Head of caudate nucleus (tissue), 42 donors: ENCODE measurements at regions not wholly inside any gene's neighbourhood (a gene's known extent, or its start where the extent isn't known, plus 50 kb on each side); places are given as distances from the start of the nearest gene placed in this dataset.

Source experiments
- DNase-seq, 42 donors: peaks; one replicate each; pipeline versions ENCODE4 v3.0.0 to v3.0.0-alpha.2; 2020 to 2021; ENCODE audit warnings: mixed read lengths in 7 of 42
- intact Hi-C: fragments of 100-400 bp; cut with DNase I; formaldehyde crosslinking; loops from one replicate; pipeline ENCODE4 v1.15.0; 2022

GRCh38 chr14:104385111-104385510 lies 194.5 kb upstream of the C14orf180 start:
- DNase-seq: no peak
- intact Hi-C loops: no loop called here

GRCh38 chr14:104385531-104386101 lies 193.9 kb upstream of the C14orf180 start:
- intact Hi-C loops: no loop called here
- peak in 9 of 42 donors; percentile 2 to 40 (median 8) for DNase-seq

- peak in 9 of 42 donors; percentile 3 to 33 (median 24) for DNase-seq
- intact Hi-C loops: no loop called here
Measured at GRCh38 chr14:104386151-104386841, 193.3 kb upstream of the C14orf180 start.

- DNase-seq: peak in 14 of 42 donors; percentile 1 to 34 (median 14)
Measured at GRCh38 chr14:104387022-104388010, 192.2 kb upstream of the C14orf180 start.

DNA sequence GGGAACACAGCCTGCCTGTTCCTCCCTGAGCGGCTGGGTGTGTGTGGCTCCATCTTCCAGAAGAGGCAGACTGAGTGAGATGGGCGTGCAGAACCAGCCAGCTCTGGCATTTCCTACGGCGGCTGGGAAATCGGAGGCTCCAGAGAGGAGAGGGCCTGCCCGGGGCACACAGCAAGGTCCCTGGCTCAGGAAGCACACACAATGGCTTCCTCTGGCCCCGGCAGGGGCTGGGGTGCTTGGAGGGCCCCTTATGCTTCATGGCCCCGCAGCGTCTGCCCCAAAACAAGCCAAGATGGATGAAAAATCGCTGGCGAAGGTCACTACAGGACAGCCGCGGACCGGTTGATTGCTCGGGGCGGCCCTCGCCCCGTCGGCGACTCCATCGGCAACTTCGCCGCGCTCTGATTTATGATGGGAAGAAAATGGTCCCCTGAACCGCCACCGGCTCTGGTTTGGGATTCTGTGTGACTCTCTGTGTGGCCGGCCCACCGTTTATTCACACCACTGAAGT lies 191.5 kb upstream of the C14orf180 start:
- DNase-seq: peak in 13 of 42 donors; percentile 0 to 34 (median 9)
- intact Hi-C loops: no loop called here

More at GRCh38 chr14:104387022-104388010, 192.2 kb upstream of the C14orf180 start:
- intact Hi-C loops: no loop called here

DNA sequence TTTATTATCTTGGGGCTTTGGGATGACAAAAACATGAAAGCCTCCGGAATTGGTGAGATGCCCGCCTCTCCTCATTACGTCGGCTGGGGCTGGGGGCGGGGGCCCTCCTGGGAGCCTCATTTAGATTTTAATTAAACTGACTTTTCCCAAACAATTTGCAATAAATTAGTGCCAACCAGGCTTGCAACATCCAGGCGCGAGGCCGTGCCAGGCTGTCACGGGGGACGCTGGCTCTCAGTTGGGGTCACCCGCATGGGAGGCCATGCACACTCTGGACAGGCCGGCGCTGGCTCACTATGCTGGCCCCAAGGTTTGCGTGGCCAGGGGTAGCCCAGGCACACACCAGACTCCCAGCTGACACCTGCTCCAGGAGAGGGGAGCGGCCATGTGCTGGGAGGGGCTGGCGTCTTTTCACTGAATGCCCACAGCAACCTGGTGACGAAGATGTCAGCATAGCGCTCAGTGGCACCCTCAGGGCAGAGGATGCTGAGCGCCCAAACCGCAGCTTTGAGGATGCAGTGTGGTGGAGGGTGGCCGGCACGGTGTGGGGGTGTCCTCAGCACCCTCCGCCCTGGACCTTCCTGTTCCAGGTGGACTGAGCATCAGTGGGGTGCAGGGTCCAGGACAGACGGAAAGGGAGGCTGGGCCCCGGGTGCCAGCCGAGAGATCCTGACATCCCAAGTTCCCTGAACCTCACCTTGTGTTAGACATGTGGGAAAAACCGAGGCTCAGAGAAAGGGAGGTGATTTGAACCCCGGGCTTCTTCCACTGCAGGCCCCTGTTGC lies 190.8 kb upstream of the C14orf180 start:
- peak in 12 of 42 donors; percentile 1 to 42 (median 12) for DNase-seq
- intact Hi-C loops: no loop called here

DNA sequence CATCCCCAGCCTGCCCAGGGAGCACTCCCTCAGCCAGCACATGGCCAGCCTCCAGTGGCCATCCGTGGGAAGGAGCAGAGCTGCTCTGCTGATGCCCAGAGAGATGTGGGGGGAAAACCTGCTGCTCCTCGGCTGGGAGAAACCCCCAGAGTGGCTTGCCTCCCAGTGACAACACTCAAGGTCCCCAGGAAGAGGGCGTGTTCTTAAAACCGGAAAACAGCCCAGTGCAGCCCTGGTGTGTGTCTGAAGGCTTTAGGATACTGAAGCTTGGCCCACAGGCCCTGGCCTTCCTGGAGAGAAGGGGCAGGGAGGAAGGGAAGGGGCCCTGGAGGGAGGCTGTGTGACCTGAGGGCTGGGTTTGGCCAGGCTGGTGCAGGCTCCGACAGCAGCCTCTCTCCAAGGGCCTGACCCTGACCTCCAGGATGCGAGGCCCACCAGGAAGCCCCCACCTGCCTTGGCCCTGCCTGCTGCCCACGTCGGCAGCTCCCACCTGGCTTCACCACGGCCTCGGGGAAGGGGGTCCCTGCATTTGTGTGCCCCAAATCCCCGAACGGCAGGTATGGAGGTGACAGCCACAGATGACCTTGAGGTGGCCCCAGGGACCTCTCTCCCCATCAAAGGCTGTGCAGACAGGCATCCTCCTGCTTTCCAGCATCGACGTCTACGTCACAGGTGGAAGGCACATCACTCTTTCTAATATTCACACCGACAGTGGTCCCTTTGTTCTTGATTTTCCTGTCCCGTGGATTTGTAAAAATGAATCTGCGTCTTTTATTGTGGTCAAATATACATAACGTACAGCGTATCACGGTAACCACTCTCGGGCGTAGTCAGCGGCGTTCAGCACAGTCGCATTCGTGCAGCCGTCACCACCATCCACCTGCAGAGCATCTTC lies 190.0 kb upstream of the C14orf180 start:
- intact Hi-C loops: no loop called here
- peak in 12 of 42 donors; percentile 1 to 31 (median 14) for DNase-seq

DNA sequence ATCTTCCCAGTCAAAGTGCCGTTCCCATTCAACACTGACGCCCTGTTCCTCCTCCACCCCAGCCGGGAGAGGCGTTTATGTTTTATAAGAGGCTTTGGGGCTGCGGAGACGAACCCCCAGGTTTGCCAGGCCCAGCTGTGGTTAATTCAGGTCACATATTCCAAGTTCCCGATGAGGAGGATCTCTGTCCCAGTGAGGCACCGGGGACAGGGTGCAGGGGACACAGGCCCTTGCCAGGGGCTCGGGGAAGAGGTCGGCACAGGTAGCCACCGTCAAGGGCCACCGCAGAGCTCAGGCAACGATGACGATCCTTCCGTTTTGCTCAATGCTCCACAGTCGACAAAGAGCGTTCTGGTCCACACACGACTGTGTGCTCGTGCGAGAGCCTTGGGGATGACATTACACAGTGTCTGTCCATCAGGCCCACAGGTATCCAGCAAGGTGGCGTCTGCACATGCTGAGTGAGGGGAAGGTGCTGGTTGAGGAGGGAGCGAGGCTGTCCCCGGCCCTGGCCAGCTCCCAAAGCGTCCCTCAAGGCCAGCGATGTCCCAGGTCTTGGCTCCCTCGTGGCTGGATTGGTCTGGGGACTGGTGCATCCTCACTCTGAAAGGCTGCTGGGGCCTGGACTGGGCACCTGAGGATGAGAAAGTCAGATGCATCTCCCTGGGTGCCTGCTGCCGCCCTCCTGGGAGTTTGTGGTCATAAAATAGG lies 189.2 kb upstream of the C14orf180 start:
- peak in 13 of 42 donors; percentile 1 to 40 (median 14) for DNase-seq
- intact Hi-C loops: no loop called here

DNA sequence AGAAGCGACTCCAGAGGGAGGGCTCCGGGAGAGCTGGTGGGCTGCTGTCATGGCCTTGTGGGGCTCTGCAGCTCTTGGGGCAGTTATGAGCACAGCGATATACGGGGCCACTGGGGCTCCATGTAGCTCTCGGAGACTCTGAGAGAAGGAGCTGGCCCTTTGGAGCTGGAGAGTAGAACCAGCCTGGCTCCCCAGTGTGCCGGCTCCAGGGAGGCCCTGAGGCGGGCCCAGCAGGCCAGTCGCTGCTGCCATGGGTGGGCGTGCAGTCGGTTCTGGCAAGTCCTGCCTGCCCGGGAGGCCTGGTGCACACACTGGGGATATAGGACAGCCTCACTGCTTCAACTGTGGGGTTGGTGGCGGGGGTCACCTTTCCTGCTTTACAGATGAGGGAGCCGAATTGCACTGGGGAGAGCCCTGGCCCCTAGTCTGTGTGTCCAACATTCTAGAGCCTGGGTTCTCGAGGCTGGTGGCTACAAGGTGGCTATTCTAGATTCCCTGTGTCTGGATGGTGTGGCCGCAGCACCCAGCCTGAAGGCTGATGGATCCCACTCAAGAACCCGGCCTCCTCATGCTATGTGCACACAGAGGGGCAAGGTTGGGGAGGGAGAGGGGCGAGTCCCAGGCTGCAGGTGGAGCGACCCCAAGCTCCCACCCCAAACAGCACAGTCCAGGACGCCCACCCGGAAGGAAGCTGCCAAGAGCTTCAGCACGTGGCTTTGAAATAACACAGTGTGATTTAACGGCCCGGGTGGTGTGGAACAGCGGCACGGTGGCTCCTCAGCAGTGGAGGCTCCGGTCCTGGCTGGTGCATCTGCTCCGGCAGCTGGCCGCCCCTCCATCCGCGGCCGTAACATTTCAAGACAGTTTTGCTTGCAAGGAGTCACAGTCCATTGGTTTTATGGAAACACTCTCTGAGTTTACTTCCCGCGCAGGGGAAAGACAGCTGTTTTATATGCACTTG lies 188.3 kb upstream of the C14orf180 start:
- intact Hi-C loops: no loop called here
- peak in 14 of 42 donors; percentile 1 to 42 (median 16) for DNase-seq

DNA sequence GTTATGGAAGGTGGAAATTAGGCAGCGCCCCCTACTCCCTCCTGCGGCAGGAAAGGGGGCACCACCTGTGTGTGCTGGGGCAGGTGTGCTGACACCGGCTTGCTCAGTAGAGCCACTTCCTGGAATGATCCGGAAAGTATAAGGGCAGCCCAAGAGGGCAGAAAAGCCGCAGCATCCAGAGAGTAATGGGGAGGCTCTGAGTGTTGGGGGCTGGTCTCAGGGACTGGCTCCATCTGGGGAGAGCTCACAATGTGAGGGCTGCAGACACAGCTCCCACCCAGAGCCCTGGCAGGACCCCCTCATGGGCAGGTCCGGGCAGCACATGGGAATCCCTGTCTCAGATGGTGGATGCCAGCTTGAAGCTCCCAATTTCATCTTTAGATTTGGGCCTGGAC lies 187.6 kb upstream of the C14orf180 start:
- peak in 9 of 42 donors; percentile 1 to 33 (median 12) for DNase-seq
- intact Hi-C loops: no loop called here

- peak in 6 of 42 donors; percentile 3 to 33 (median 19) for DNase-seq
- intact Hi-C loops: no loop called here
Measured at GRCh38 chr14:104392396-104393198, 187.0 kb upstream of the C14orf180 start.

GRCh38 chr14:104393199-104393897 lies 186.2 kb upstream of the C14orf180 start:
- peak in 8 of 42 donors; percentile 1 to 34 (median 14) for DNase-seq
- intact Hi-C loops: no loop called here

- intact Hi-C loops: no loop called here
- peak in 8 of 42 donors; percentile 1 to 34 (median 22) for DNase-seq
Measured at GRCh38 chr14:104393898-104394381, 185.6 kb upstream of the C14orf180 start.

DNA sequence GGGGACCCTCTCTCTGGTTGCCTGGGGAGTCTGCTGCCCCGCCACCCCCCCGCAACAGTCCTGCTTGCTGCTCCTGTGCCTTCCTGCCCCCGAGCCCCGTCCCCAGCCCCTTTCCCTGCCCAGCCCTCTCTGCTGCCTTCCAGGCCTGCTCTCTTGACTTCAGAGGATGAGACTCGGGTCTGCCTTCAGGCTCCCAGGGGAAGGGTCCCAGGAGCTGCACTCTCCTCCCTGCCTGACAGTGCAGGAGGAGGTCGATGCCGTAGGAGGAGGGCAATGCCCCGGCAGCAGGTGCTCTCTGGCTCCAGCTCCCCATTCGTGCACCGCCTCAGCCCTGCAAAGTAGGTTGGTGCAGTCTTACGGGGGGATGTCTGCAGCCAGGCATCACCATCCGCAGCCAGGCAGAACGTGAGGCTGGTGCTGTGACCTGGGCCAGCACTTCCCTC lies 185.1 kb upstream of the C14orf180 start:
- DNase-seq: peak in 6 of 42 donors; percentile 2 to 23 (median 17)
- intact Hi-C loops: no loop called here
